Suppressor macrophage treated with lipopolysaccharide for 1 hour (primary cell): ENCODE measurements at regions not wholly inside any gene's neighbourhood (a gene's known extent, or its start where the extent isn't known, plus 50 kb on each side); places are given as distances from the start of the nearest gene placed in this dataset.

Experiments used
- DNase-seq, 3 donors: peaks; one replicate each; pipeline ENCODE4 v3.0.0-alpha.2; 2020 to 2022

DNA sequence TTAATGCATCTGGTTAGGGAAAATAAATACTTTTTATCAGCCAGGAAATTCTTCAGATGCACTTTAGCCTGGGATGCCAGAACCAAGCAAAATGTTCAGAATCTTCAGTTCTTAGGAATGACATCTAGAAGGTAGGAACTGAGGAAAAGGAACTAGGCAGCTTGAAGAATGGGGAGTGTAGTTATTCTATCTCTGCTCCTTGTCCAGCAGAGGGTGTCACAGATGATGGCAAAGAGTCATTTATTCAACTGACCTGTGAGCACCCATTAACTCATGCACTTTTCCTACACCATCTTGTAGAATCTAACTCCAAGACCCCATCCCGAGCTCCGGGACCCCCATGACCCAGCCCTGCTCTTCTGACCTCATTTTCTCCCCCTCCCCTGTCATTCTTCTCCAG is 122.1 kb upstream of the ISX start:
- DNase-seq: no peak

GRCh38 chr22:34946339-34946985 is 119.5 kb upstream of the ISX start:
- no peak for DNase-seq

DNA sequence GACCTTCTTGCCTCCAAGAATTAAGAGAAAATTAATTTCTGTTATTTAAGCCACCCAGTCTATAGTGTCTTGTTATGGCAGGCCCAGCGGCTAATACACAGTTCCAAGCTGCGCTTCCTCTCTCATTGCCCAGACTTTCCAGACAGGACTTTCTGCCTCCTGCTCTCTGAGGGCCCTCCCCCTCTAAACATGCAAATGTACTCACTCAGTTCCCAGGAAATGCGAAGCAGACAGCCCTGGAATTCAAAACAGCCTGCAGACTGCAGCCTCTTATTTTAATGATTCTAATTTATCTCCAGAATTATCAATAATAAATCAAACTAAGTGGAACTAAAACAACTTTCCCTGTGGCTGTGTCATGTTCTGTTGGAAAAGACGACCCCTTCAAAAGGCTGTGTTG is 115.5 kb upstream of the ISX start:
- DNase-seq: no peak

DNA sequence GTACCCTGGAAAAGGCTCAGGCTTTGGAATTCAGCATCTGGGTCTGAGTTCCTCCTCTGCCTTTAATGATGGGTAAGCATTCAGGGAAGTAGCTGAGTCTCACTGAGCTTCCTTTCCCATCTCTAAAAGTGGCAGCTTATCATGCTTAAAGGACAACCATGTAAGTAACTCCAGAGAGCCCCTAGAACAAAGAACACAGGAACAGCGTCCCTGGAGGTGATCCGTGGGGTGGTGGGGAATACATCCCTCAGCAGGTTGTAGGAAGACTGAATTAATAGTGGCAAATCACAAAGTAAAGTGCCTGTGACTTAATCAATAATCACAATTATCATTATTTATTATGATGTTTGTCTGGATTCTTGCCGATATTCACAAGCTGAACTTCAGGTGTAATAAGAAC is 114.7 kb upstream of the ISX start:
- no peak for DNase-seq

DNA sequence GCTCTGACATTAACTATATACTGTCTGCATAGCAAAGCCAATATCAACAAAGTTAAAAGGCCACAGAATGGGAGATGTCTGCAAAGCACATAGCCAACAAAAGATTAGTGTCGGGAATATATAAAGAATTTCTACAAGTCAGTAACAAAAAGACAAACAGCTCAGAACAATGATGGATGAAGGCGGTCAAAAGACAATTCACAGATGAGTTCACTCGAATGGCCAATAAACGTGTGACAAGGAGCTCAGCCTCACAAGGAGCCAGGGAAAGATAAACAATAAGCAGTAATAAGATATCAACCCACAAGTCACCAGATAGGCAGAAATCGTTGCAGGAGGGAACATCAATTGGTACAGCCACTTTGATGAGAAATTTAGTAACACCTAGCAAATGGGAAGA is 106.0 kb upstream of the ISX start:
- DNase-seq: no peak

DNA sequence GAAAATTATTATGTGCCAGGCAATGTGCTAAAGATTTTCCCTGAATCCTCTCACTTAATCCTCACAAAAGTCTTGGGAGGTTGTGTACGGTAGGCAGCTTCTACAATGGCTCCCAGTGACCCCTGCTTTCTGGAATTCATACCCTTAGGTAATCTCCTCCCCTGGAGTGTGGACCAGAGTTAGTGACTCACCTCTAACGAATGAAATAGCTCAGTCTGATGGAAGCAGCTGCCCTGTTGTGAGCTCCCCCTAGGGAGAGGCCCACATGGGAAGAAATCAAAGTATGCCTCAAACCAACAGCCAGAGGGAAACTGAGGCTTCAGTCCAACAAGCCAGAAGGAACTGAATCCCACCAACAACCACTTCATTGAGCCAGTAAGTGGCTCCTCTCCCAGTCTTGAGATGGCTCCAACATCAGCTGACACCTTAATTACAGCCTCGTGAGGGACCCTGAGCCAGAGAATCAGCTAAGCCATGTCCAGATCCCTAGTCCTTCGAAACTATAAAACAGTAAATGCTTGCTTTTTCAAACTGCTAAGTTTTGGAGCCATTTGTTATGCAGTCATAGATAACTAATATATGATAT is 98.9 kb upstream of the ISX start:
- no peak for DNase-seq

- no peak for DNase-seq
Observed at GRCh38 chr22:34969001-34969790, 96.8 kb upstream of the ISX start.

GRCh38 chr22:34971456-34971855 is 94.5 kb upstream of the ISX start:
- DNase-seq: no peak

DNA sequence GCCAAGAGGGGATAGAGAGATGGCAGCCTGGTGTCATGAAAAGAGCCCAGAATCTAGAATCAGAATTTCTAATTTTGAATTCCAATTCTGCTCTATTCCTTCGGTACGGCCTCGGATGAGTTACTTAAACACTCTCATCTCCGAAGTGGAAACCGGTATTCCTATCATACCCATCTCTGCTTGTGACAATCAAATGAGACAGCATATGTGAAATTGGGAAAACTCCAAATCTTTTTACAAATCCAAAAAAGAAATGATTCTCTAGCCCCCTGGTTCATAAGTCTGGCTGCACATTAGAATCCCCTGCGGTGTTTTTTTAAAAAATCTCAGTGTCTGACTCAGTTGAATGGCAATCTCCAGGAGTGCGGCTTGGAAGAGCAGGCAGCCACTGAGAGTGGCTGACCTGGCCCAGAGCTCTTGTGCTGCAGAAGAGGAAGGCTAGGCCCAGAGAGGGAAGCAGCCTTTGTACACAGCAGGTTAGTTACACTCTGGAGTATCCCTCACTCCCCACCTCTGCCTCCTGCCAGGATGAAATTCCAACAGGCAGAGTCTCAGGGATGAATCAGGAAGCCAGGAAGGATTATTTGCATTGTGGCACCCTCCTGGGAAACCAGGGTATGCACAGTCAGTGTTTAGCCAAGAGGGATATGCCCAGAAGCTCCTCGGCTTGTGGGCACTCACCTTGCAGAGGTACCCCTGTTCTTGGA is 93.6 kb upstream of the ISX start:
- no peak for DNase-seq

- no peak for DNase-seq
Observed at GRCh38 chr22:34973016-34973415, 92.9 kb upstream of the ISX start.

DNA sequence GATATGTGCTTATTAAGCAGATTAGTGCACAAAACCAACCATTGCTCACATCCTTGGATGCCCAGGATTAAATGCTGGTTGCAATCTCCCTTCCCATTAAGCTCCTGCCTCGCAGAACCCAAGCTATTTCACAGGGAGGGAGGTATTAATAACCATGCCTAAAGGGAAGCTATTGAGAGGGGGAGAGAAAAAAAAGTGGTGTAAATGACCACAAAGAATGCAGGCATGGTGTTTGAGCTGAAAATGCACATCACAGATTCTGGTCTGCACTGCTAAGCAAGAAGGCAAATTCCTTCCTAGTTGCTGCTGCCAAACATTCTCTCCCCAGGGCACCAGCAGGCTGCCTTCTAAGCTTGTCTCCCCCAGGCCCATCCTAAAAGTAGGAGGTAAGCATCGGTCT is 92.0 kb upstream of the ISX start:
- no peak for DNase-seq

- DNase-seq: no peak
Observed at GRCh38 chr22:34975721-34976120, 90.2 kb upstream of the ISX start.

DNA sequence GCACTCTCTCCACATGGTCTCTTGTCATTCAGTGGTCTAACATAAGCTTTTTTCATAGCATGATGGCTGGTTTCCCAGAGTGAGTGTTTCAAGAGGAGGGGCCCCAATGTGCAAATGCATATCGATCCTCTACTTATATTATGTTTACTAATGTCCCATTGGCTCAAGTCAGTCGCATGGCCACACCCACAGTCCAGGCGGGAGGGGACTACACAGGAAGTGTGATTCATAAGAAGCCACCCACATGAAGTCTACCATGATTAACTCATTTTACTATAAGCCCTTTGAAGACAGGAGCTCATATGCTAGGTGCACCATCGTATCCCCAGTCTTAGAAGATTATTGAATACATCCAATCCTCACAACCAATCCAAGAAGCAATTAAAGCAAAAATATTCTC is 89.5 kb upstream of the ISX start:
- DNase-seq: no peak

DNA sequence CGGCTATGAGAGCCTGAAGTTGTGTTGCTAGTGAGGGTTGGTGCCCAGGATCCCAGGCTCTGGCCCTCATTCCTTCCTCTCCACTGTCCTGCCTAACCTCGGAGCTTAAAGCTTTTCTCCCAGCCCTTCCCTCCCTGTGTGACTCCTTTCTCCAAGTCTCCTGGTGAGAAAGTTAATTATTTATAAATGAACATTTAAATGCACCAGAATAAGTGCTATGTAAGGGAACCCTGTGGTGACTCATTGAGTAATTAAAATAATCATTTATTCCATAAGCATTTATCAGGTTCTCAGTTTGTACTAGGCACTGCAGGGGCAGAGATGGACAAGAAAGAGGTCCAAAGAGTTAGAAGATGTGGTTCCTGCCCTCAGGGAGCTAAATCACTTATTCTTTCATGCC is 89.1 kb upstream of the ISX start:
- no peak for DNase-seq

DNA sequence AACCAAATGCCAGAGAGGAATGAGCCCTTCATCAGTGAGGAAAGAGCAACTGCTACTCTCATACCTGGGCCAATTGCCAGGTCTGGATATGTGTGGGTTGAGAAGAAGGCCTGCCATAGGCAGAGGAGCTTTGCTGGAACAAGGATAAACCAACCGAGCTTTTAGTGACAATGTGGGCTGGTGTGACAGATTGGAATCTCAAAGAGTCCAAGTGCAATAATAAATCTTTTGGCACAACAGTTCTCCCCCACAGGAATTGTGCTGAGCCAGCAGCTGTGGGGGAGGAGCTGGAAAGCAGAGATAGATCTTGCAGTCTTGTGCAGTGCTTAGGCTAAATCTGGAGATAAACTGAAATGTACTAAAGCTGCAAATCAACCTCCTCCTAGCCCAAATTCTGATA is 79.4 kb upstream of the ISX start:
- DNase-seq: no peak

DNA sequence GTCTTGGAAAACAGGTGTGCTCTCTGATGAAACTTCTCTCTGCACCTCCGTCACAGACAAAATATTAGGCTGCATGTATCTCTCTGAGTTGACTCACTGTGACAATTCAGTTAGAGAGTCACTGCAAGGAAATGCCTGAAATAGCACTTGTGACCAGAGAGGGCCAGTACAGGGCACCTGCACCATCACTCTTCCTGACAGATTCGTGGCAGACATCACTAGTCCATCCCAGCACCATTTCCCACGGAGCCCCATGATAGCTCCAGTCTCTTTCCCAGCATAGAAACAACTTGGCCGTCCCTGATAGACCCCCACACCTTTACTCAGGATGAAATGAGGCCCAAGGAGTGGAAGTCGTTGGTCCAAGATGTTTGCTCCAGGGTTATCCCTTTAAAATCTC is 73.3 kb upstream of the ISX start:
- no peak for DNase-seq

- no peak for DNase-seq
Observed at GRCh38 chr22:34993548-34993947, 72.4 kb upstream of the ISX start.

- no peak for DNase-seq
Observed at GRCh38 chr22:34997633-34998299, 68.2 kb upstream of the ISX start.

DNA sequence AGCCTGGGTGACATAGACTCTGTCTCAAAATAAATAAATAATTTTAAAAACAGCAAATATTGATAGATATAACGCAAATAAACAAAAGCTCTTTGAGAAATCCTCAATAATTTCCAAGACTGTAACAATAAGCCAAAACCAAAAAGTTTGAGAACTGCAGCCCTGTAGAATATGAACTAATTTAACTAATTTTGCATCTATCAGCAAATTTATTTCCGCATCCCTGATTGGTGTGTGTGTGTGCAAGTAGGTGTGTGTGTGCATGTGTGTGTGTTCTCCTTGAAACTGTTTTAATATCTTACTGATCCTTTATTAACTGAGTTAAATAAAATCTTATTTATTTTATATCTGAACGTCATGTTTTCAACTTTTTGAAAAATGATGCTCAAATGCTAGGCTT is 67.0 kb upstream of the ISX start:
- DNase-seq: no peak

GRCh38 chr22:35008213-35008612 is 57.7 kb upstream of the ISX start:
- DNase-seq: no peak

GRCh38 chr22:35010543-35010942 is 55.4 kb upstream of the ISX start:
- DNase-seq: no peak

DNA sequence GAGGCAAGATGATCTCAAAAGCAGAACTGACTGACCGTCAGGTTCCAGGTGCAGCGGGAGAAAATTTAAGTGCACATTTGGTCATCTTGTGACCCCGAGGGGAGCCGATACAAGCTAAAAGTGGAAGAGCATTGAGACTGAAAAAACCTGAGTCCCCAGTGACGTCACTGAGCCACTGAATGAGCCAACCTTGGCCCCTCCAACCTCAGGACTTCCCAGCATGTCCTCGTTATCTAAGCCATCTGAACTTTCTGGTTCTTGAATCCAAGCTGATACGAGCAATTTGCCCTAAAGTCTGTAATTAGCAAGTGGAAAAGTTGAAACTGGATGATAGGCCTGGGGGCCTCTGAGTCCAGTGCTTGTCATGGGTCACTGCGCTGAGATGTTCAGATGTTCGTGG is 51.1 kb upstream of the ISX start:
- DNase-seq: no peak
